ENCODE measurements at regions not wholly inside any gene's neighbourhood (a gene's known extent, or its start where the extent isn't known, plus 50 kb on each side); places are given as distances from the start of the nearest gene placed in this dataset.

DNA sequence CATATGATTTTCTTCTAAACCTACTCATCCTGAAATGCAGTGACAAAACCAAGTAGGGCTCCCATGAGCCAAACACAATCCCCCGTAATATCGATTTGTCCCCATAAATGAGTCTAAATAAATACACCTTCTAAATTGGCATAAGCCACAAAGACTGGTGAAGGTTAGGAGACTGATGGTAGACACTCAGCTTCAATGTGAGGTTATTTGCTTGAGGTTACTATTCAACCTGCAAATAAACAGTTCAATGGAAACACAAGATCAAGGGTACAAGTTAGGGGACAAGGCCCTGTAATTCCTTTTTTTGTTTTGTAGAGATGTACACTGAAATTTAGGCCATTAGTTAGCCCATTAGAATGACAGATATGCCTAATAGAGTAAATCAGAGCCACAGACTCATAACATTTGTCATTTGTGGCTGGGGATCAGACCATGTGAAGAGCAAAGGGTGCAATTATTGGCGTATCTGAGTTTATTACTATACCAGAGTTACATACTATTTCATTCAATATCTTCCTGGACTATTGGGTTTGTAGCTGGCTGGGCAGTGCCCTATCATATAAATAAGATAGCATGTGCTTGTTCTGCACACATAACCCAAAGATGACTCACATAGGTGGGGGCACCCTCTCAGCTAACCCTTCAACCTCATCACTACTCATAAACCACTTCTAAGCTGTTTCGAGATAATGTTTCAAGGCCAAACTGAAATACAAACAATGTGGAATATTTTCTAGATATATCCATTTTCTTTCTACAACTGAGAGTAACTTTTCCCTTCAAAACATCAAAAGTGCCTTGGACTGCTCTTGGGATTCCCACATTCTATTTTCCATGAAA lies 695.3 kb downstream of the KCNA4 start:
- no peaks in the 10 kb centered on the region for H3K27me3 Mint-ChIP-seq (ENCODE audit: low read depth)
- H3K4me1 Mint-ChIP-seq (ENCODE audit: low read depth), result no peaks in the 10 kb centered on the region
- no peak for DNase-seq (ENCODE audit: low spot score)
- H3K9me3 Mint-ChIP-seq, result peaks cover 7% of the 10 kb centered on the region
- H3K27ac Mint-ChIP-seq, result no peak overlapping the region
- H3K36me3 Mint-ChIP-seq (ENCODE audit: low read depth), result no peaks in the 10 kb centered on the region
- H3K4me3 Mint-ChIP-seq (ENCODE audit: low read depth), result no peak overlapping the region
- intact Hi-C loops (cut with micrococcal nuclease), result no loop called here

DNA sequence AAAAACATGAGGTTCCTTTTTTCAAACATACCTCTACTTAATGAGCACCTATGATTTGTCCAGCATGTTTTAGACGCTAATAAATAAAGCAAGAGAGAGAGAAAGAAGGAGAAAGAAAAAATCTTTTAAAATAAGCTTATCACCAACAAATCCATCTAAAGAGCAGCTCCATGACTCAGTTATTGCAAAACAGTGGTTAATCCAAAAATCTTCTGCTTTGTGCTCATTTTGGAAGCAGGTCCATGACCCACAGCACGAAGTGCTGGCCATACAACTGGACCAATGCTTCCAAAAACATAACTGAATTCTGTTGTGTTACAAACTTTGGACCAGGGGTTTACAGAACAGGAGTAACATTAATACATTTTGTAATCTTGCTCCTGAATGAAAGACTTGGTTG lies 696.6 kb downstream of the KCNA4 start:
- DNase-seq (ENCODE audit: low spot score), result no peak
- H3K36me3 Mint-ChIP-seq (ENCODE audit: low read depth), result no peaks in the 10 kb centered on the region
- H3K4me3 Mint-ChIP-seq (ENCODE audit: low read depth), result no peak overlapping the region
- no peaks in the 10 kb centered on the region for H3K27me3 Mint-ChIP-seq (ENCODE audit: low read depth)
- H3K9me3 Mint-ChIP-seq, result peaks cover 7% of the 10 kb centered on the region
- H3K4me1 Mint-ChIP-seq (ENCODE audit: low read depth), result no peaks in the 10 kb centered on the region
- intact Hi-C loops (cut with micrococcal nuclease), result no loop called here
- no peak overlapping the region for H3K27ac Mint-ChIP-seq

DNA sequence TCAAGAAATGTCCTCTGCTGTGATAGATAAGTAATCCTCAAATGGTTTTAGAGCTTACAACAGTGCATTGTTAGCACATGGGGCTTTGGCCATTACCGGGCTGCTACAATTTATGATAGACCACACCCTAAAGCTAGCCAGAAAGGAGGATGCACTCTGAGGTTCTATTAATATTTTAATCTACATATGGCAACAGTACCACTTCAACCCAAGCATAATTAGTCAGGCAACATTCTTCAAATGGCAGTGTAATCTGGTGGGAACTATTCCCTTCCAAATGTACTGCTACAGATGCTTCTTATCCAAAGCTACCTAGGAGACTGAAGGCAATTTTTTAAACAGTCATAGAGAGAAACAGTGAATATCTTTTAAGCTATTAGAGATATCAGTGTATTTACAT lies 697.6 kb downstream of the KCNA4 start:
- Mint-ChIP-seq H3K27ac (no peak overlapping the region), H3K36me3 (ENCODE audit: low read depth) (no peaks in the 10 kb centered on the region), H3K4me1 (ENCODE audit: low read depth) (no peaks in the 10 kb centered on the region), H3K9me3 (peaks cover 7% of the 10 kb centered on the region), H3K27me3 (ENCODE audit: low read depth) (no peaks in the 10 kb centered on the region), H3K4me3 (ENCODE audit: low read depth) (no peak overlapping the region)
- intact Hi-C loops (cut with micrococcal nuclease), result no loop called here
- DNase-seq (ENCODE audit: low spot score), result no peak

DNA sequence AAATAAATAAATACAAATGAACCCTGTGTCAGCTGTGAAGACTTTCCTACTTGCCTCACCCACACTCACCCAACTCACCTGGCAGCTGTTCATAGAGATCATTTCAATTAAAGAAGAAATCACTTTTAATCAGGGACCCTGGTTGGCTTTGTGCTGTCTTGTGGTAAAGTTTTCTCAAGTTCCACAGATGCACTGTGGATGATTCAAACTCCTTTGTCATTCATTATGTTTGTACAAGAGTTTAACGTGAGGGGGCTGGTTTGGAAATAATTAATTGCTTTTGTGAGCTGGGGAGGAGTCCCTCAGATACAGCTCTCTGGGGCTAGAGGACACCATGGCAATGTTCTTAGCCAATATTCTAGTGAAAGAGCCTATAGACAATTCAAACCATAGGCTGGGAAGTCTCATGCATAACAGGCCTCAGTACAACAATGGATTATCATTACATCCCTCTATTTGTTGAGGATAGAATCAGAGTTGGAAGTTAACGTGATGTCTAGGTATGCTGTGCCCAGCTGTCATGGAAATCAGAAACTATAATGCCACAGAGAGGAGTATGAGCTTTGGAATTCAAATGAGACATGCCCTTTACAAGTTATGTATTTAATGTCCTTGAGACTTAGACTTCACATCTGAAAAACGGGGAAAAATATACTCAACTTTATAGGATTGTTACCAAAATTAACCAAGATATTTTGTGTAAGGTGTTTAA lies 698.5 kb downstream of the KCNA4 start:
- Mint-ChIP-seq H3K27me3 (ENCODE audit: low read depth) (no peaks in the 10 kb centered on the region), H3K36me3 (ENCODE audit: low read depth) (no peaks in the 10 kb centered on the region)
- intact Hi-C loops (cut with micrococcal nuclease), result no loop called here

DNA sequence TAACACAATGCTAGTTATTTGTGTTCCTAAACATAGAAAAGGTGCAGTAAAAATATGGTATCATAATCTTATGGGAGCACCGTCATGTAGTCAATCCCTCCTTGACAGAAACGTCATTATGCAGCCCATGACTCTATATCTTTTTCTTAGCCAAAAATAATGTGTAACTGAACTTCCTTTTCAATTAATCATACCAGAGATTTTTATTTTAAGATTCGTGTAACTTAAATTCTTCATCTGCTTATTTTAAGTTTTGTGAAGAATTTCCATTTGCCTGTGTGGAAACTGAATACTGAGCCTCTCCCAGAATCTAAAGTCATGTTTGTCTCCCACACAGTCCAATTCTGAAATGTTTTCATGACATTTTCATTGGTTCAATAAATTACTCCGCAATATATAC lies 699.1 kb downstream of the KCNA4 start:
- H3K9me3 Mint-ChIP-seq, result peaks cover 7% of the 10 kb centered on the region
- DNase-seq (ENCODE audit: low spot score), result no peak
- no peaks in the 10 kb centered on the region for H3K27me3 Mint-ChIP-seq (ENCODE audit: low read depth)
- no peak overlapping the region for H3K27ac Mint-ChIP-seq
- intact Hi-C loops (cut with micrococcal nuclease), result no loop called here
- no peaks in the 10 kb centered on the region for H3K4me1 Mint-ChIP-seq (ENCODE audit: low read depth)
- no peaks in the 10 kb centered on the region for H3K36me3 Mint-ChIP-seq (ENCODE audit: low read depth)
- H3K4me3 Mint-ChIP-seq (ENCODE audit: low read depth), result no peak overlapping the region

More for the DNA sequence above, 698.5 kb downstream of the KCNA4 start:
- no peak for DNase-seq (ENCODE audit: low spot score)
- no peak overlapping the region for H3K4me3 Mint-ChIP-seq (ENCODE audit: low read depth)
- H3K9me3 Mint-ChIP-seq, result peaks cover 7% of the 10 kb centered on the region
- H3K27ac Mint-ChIP-seq, result no peak overlapping the region
- no peaks in the 10 kb centered on the region for H3K4me1 Mint-ChIP-seq (ENCODE audit: low read depth)

DNA sequence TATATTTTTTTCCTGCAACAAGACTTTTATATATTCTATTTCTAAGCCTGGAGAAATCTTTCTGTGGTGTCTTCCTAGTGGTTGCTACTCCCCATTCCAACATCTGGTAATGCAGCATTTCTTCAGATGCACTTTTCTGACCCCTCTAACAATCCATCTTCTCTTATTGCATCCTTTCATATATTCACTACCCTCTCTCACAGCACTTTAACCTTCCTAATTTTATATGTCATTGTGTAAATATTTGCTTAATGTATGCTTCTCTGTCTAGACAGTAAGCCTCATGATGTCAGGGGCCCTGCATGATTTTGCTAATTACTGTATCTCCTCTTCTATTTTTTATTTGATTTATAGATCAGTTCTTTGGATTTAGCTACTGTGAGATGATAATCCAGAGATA lies 701.6 kb downstream of the KCNA4 start:
- no peak overlapping the region for H3K4me3 Mint-ChIP-seq (ENCODE audit: low read depth)
- H3K9me3 Mint-ChIP-seq, result peaks cover 7% of the 10 kb centered on the region
- H3K27me3 Mint-ChIP-seq (ENCODE audit: low read depth), result no peaks in the 10 kb centered on the region
- H3K36me3 Mint-ChIP-seq (ENCODE audit: low read depth), result no peaks in the 10 kb centered on the region
- no peaks in the 10 kb centered on the region for H3K4me1 Mint-ChIP-seq (ENCODE audit: low read depth)
- DNase-seq (ENCODE audit: low spot score), result no peak
- H3K27ac Mint-ChIP-seq, result no peak overlapping the region
- intact Hi-C loops (cut with micrococcal nuclease), result no loop called here

DNA sequence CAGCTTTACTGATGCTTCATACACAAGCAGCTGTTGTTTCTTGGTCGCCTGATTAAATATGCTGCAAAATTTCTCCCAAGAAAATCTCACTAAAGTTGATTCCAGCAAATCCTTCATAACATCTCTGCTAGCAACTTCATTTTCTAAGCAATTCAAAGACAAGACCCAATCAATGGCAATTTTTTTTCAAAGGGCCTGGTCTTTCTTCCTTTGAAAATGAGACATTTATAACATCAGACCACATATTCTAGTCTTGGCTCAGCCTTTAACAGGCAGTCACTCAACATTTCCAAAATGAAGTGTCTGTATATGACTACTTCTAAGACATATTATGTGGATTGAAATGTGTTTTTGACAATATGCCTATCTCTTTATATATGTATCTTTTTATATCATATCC lies 702.6 kb downstream of the KCNA4 start:
- no peaks in the 10 kb centered on the region for H3K36me3 Mint-ChIP-seq (ENCODE audit: low read depth)
- intact Hi-C loops (cut with micrococcal nuclease), result no loop called here
- DNase-seq (ENCODE audit: low spot score), result no peak
- H3K9me3 Mint-ChIP-seq, result peaks cover 7% of the 10 kb centered on the region
- no peak overlapping the region for H3K4me3 Mint-ChIP-seq (ENCODE audit: low read depth)
- H3K4me1 Mint-ChIP-seq (ENCODE audit: low read depth), result no peaks in the 10 kb centered on the region
- H3K27me3 Mint-ChIP-seq (ENCODE audit: low read depth), result no peaks in the 10 kb centered on the region
- H3K27ac Mint-ChIP-seq, result no peak overlapping the region

DNA sequence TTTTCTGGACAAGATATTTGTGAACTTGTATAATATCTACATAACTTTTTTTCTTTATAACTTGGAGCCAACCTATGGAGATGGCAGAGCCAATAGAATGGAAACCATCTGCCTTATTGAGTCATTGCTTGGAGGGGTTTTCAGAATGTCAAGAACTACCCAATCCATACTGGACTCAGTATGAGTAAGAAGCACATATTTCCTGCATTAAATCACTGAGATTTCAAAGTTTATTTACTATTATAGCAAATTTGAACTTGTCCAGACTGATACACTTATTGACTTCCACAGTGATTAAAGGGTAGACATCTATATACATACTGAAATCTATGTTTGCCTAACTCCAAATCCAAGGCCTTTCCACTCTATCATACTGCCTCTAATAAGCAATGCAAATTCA lies 704.0 kb downstream of the KCNA4 start:
- H3K36me3 Mint-ChIP-seq (ENCODE audit: low read depth), result no peaks in the 10 kb centered on the region
- no peak for DNase-seq (ENCODE audit: low spot score)
- intact Hi-C loops (cut with micrococcal nuclease), result no loop called here
- H3K27me3 Mint-ChIP-seq (ENCODE audit: low read depth), result no peaks in the 10 kb centered on the region
- no peak overlapping the region for H3K4me3 Mint-ChIP-seq (ENCODE audit: low read depth)
- no peaks in the 10 kb centered on the region for H3K4me1 Mint-ChIP-seq (ENCODE audit: low read depth)
- H3K9me3 Mint-ChIP-seq, result peaks cover 7% of the 10 kb centered on the region
- H3K27ac Mint-ChIP-seq, result no peak overlapping the region

DNA sequence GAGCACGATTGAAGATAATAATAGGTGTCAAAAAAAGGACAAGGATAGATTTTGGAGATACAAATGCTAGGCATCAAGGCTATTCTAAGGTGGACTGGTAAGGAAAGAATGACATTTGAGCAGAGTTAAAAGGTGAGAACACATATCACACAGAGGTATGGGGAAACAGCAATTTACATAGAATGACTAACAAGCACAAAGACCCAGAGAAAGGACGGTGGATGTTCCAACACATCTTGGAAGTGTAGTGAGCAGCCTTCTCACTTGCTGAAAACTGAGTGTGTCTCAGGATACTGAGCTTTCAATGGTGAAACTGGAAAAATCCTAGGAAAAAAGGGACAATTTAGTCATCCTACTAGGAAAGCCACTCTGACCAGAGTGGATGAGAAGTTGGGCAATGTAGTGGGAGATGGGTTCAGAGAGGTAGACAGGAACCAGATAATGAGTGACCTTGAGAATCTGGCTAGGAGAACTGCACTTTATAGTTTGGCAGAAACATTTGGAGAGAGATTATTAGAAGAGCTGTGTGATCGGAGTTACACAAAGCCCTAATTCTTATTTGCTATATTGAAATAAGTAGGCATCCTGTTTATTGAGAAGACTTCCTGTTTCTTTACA lies 706.0 kb downstream of the KCNA4 start:
- Mint-ChIP-seq H3K27me3 (ENCODE audit: low read depth) (no peaks in the 10 kb centered on the region), H3K36me3 (ENCODE audit: low read depth) (no peaks in the 10 kb centered on the region), H3K9me3 (peaks cover 10% of the 10 kb centered on the region), H3K27ac (no peak overlapping the region), H3K4me3 (ENCODE audit: low read depth) (no peak overlapping the region), H3K4me1 (ENCODE audit: low read depth) (no peaks in the 10 kb centered on the region)
- intact Hi-C loops (cut with micrococcal nuclease), result no loop called here
- no peak for DNase-seq (ENCODE audit: low spot score)

DNA sequence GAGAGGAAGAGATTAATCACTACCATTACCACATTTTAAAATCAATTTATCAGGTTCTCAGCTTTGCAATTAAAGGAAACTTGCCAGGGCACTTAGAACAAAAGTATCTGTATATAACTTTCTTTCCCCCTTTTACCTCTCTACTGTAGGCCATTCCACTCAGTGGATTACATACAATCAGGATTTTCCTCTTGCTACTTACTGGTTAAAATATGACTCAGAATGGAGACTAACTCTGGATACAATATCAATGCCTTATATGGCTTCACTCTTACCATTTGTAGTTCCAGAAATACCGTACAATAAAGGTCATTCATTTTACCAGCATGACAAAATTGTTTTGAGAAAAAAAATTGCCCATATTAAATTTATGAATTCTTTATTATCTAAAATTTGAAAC lies 706.8 kb downstream of the KCNA4 start:
- intact Hi-C loops (cut with micrococcal nuclease), result no loop called here
- no peak overlapping the region for H3K4me3 Mint-ChIP-seq (ENCODE audit: low read depth)
- no peaks in the 10 kb centered on the region for H3K27me3 Mint-ChIP-seq (ENCODE audit: low read depth)
- H3K27ac Mint-ChIP-seq, result no peak overlapping the region
- no peak for DNase-seq (ENCODE audit: low spot score)
- no peaks in the 10 kb centered on the region for H3K36me3 Mint-ChIP-seq (ENCODE audit: low read depth)
- H3K4me1 Mint-ChIP-seq (ENCODE audit: low read depth), result no peaks in the 10 kb centered on the region
- H3K9me3 Mint-ChIP-seq, result peaks cover 10% of the 10 kb centered on the region

DNA sequence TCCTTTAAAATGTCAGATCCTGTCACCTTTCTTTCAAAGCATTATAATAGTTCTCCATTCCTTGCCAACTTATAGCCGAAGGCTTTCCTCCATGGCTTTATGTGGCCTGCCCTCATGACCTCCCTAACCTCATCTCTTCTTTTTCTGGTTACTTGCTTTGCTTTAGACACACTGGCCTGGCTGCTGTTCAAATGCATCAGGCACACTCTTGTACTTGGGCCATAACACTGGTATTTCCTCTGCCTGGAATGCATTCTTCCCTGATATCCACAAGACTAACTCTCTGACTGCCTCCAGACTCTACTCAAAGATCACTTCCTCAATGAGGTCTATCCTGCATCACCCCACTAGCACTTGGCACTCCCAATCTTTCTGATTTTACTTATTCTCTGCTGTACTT lies 710.3 kb downstream of the KCNA4 start:
- Mint-ChIP-seq H3K27me3 (ENCODE audit: low read depth) (no peaks in the 10 kb centered on the region), H3K4me1 (ENCODE audit: low read depth) (no peaks in the 10 kb centered on the region), H3K9me3 (peaks cover 30% of the 10 kb centered on the region), H3K36me3 (ENCODE audit: low read depth) (no peaks in the 10 kb centered on the region), H3K27ac (no peak overlapping the region), H3K4me3 (ENCODE audit: low read depth) (no peak overlapping the region)
- intact Hi-C loops (cut with micrococcal nuclease), result no loop called here
- no peak for DNase-seq (ENCODE audit: low spot score)

DNA sequence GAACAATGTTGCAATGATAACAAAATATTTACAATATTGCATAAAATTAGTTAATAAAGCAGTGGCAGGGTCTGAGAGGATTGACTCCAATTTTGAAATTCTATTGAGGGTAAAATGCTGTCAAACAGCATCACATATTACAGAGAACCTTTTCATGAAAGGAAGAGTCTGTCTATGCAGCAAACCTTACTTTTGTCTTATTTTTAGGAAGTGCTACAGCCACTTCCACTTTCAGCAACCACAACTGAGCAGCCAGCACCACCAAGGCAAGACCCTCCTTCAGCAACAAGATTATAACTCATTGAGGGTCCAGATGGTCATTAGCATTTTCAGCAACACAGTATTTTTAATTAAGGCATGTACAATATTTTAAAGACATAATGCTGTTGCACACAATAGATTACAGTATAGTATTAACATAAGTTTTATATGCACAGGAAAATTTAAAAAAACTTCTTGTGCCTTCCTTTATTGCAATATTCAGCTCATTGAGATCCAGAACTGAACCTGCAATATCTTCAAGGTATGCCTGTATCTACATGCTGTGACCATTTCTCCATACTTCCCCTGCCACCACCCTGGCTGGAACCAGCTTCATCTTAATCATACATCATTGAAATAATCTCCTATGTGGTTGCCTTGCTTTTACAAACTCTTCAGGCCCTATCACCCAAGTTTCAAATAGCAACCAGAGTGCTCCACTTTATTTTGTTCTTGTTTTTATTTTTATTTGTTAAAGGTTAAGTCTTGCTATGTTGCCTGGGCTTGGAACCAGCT lies 711.2 kb downstream of the KCNA4 start:
- no peak overlapping the region for H3K4me3 Mint-ChIP-seq (ENCODE audit: low read depth)
- no peaks in the 10 kb centered on the region for H3K4me1 Mint-ChIP-seq (ENCODE audit: low read depth)
- H3K27me3 Mint-ChIP-seq (ENCODE audit: low read depth), result no peaks in the 10 kb centered on the region
- H3K9me3 Mint-ChIP-seq, result peaks cover 28% of the 10 kb centered on the region
- H3K36me3 Mint-ChIP-seq (ENCODE audit: low read depth), result no peaks in the 10 kb centered on the region
- no peak for DNase-seq (ENCODE audit: low spot score)
- H3K27ac Mint-ChIP-seq, result no peak overlapping the region
- intact Hi-C loops (cut with micrococcal nuclease), result no loop called here

All from activated T-helper 2 cell treated with anti-CD3 and anti-CD28 coated beads, Interferon-gamma antibody, Interleukin-2, Interleukin-4, amounts not matched to agents 10 μg/mL and 5 μg/mL and 100 μg/mL, durations not matched to agents 14 hours and 24 hours and 36 hours (primary cell).